SK-N-SH treated with all-trans-retinoic acid at 6 μM for 48 hours (cell line): ENCODE measurements at regions not wholly inside any gene's neighbourhood (a gene's known extent, or its start where the extent isn't known, plus 50 kb on each side); places are given as distances from the start of the nearest gene placed in this dataset.

Experiments
- ARNTL ChIP-seq: fragments of 450-650 bp; formaldehyde crosslinking; IDR thresholded peaks from 2 replicates; pipeline ENCODE4 v1.5.0; 2020; ENCODE audit warnings: low read depth, mild to moderate bottlenecking, moderate library complexity, borderline replicate concordance
- BACH2 ChIP-seq: fragments of 250-450 bp; sonication (Bioruptor Pico); IDR thresholded peaks from 2 replicates; pipeline ENCODE4 v1.9.0; 2021; ENCODE audit warnings: mild to moderate bottlenecking, borderline replicate concordance
- ISL1 ChIP-seq: fragments of 250-450 bp; sonication (Bioruptor Pico); IDR thresholded peaks from 2 replicates; pipeline ENCODE4 v2.1.2; 2022; ENCODE audit warnings: mild to moderate bottlenecking, moderate library complexity
- OSR1 ChIP-seq: fragments of 250-450 bp; sonication (Bioruptor Pico); IDR thresholded peaks from 2 replicates; pipeline ENCODE4 v1.8.0; 2022; ENCODE audit warnings: moderate library complexity, mild to moderate bottlenecking, inconsistent platforms
- RARB ChIP-seq: fragments of 250-450 bp; sonication (Bioruptor Pico); IDR thresholded peaks from 2 replicates; pipeline ENCODE4 v1.8.0; 2021; ENCODE audit warnings: mild to moderate bottlenecking, moderate library complexity
- SNAI2 ChIP-seq: fragments of 250-450 bp; sonication (Bioruptor Pico); IDR thresholded peaks from 2 replicates; pipeline ENCODE4 v1.5.0; 2020; ENCODE audit warnings: mild to moderate bottlenecking, moderate library complexity
- ZFP3 ChIP-seq: fragments of 250-450 bp; sonication (Bioruptor Pico); IDR thresholded peaks from 2 replicates; pipeline ENCODE4 v1.5.0; 2020; ENCODE audit warnings: mild to moderate bottlenecking, moderate library complexity
- TF ChIP-seq, protein P1 (sequence below): fragments of 250-450 bp; sonication (Bioruptor Pico); IDR thresholded peaks from 2 replicates; pipeline ENCODE4 v1.8.0; 2021; ENCODE audit warnings: low read depth, mild to moderate bottlenecking, moderate library complexity, borderline replicate concordance
- TF ChIP-seq, protein P2 (sequence below): fragments of 250-450 bp; sonication (Bioruptor Pico); IDR thresholded peaks from 2 replicates; pipeline ENCODE4 v1.8.0; 2020; ENCODE audit warnings: mild to moderate bottlenecking, moderate library complexity, borderline replicate concordance
- TF ChIP-seq, protein P3 (sequence below): fragments of 250-450 bp; sonication (Bioruptor Pico); IDR thresholded peaks from 2 replicates; pipeline ENCODE4 v1.5.1; 2020; ENCODE audit warnings: low read depth, mild to moderate bottlenecking, moderate library complexity

DNA sequence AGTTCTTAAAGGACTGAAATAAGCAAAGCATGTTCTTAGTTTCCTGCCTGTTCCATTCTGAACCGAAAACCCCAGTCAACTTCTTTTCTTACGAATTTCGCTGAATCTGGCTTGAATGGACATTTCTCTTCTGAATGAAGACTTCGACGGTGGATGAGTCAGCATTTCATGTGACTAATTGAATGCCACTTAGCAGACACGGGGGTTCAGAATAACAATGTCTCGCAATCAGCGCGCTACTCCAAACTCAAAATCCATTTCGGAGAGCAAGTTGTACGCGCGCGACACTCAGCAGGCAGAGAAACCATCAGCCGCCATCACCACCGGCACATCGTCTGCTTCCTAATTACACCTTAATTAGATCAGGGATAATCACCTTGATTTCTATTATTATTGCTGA is 239.0 kb upstream of the KLF6 start:
- TF ChIP-seq OSR1 (CRISPR knock-in tag) (no peak), RARB (CRISPR knock-in tag) (no peak), BACH2 (CRISPR knock-in tag) (no peak), ARNTL (CRISPR knock-in tag) (no peak), SNAI2 (CRISPR knock-in tag) (no peak), ZFP3 (CRISPR knock-in tag) (no peak), ISL1 (CRISPR knock-in tag) (no peak)
- TF ChIP-seq, protein P1, sequence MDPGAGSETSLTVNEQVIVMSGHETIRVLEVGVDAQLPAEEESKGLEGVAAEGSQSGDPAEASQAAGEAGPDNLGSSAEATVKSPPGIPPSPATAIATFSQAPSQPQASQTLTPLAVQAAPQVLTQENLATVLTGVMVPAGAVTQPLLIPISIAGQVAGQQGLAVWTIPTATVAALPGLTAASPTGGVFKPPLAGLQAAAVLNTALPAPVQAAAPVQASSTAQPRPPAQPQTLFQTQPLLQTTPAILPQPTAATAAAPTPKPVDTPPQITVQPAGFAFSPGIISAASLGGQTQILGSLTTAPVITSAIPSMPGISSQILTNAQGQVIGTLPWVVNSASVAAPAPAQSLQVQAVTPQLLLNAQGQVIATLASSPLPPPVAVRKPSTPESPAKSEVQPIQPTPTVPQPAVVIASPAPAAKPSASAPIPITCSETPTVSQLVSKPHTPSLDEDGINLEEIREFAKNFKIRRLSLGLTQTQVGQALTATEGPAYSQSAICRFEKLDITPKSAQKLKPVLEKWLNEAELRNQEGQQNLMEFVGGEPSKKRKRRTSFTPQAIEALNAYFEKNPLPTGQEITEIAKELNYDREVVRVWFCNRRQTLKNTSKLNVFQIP (CRISPR knock-in tag), result no peak
- TF ChIP-seq, protein P2, sequence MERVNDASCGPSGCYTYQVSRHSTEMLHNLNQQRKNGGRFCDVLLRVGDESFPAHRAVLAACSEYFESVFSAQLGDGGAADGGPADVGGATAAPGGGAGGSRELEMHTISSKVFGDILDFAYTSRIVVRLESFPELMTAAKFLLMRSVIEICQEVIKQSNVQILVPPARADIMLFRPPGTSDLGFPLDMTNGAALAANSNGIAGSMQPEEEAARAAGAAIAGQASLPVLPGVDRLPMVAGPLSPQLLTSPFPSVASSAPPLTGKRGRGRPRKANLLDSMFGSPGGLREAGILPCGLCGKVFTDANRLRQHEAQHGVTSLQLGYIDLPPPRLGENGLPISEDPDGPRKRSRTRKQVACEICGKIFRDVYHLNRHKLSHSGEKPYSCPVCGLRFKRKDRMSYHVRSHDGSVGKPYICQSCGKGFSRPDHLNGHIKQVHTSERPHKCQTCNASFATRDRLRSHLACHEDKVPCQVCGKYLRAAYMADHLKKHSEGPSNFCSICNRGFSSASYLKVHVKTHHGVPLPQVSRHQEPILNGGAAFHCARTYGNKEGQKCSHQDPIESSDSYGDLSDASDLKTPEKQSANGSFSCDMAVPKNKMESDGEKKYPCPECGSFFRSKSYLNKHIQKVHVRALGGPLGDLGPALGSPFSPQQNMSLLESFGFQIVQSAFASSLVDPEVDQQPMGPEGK (CRISPR knock-in tag), result no peak
- TF ChIP-seq, protein P3, sequence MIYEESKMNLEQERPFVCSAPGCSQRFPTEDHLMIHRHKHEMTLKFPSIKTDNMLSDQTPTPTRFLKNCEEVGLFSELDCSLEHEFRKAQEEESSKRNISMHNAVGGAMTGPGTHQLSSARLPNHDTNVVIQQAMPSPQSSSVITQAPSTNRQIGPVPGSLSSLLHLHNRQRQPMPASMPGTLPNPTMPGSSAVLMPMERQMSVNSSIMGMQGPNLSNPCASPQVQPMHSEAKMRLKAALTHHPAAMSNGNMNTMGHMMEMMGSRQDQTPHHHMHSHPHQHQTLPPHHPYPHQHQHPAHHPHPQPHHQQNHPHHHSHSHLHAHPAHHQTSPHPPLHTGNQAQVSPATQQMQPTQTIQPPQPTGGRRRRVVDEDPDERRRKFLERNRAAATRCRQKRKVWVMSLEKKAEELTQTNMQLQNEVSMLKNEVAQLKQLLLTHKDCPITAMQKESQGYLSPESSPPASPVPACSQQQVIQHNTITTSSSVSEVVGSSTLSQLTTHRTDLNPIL (CRISPR knock-in tag), result no peak
